GM18502 (cell line): ENCODE measurements at regions not wholly inside any gene's neighbourhood (a gene's known extent, or its start where the extent isn't known, plus 50 kb on each side); places are given as distances from the start of the nearest gene placed in this dataset.

ENCODE experiments used
- ATAC-seq: cut with Tn5 transposase; IDR thresholded peaks from one replicate; pipeline ENCODE4 v1.9.1; 2021; ENCODE audit warnings: mild to moderate bottlenecking; ENCODE audit not compliant: unreplicated experiment, poor library complexity

DNA sequence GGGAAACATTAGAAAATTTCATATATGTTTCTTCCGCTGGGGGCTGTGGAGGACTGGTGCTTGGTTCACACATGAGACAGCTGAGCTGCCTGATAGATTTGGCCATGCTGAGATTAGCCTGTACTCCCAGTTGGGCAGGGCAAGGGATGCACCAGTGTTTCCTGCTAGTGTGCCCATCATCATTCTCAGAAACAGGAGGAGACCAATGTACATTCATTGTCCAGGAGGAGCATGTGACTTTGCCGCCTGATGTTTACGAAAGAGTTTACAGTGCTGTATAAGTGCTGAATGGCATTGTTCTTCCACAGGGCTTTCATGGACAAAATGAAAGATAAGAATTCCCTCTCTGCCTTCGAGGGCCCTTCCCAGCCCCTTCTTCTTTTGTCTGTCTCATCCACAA, 311.1 kb upstream of the THBS1 start:
- no peak for ATAC-seq

DNA sequence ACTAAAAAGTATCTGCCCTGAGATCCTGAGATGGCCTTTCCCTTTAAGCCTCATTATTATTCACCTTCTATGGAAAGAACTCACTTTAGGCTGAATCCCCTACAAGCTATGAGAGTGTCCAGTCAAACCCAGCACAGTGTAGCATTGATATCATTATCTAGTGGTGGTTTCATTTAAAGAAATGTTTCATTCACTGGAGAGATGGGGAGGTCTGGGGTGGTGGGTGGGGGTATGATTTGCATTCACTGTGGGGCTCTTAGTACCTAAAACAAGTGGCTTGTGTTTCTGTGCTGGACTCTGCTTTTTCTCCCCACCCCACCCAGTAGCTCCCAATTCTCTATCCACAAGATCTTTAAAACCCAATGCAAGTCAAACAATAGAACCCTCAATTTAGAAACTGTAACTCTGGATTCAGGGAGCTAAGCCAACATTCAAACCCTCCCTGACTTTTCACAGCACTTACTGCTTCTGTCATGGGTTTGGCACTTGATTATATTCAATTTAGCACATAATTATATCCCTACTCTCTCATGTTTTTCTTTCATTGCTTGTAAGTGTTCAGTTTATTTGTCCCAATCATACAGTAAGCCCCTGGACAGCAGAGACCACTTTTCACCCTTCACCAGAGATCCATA, 310.5 kb upstream of the THBS1 start:
- no peak for ATAC-seq

DNA sequence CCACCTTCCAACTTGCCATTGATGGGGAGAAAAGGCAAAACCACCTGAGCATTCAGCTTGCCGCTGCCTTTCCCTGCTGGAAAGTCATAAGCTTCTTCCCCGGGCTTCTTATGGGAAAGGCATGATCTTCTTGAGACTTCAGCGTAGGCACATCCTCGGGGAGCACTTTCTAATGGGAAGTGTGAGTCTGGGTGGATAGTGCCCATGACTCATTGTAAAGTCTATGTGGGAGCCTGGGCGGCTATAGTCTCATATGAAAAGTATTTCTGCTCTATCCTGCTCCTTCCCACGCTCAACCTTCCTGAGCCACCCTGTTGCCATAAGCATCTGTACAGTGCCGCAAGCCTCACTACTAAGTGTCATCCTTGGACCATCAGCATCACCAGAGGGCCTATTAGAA, 309.9 kb upstream of the THBS1 start:
- ATAC-seq, result no peak

DNA sequence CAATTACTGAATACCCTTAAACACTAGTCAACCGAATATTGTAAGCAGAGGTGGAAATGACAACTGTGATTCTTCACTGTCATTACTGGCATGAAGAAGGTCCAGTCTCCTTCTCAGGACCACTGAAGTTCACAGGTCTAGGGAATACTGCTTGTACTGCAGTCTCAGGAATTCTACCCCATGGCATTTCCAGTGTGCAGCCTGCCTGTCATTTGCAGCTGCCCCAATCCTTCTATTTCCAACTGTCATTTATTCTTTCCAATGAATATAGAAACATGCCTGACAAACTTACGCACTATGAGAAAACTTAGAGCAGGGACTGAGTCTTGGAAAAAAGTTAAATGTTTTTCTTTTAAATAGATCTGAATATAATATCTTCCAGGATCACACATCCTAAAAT, 308.0 kb upstream of the THBS1 start:
- no peak for ATAC-seq

DNA sequence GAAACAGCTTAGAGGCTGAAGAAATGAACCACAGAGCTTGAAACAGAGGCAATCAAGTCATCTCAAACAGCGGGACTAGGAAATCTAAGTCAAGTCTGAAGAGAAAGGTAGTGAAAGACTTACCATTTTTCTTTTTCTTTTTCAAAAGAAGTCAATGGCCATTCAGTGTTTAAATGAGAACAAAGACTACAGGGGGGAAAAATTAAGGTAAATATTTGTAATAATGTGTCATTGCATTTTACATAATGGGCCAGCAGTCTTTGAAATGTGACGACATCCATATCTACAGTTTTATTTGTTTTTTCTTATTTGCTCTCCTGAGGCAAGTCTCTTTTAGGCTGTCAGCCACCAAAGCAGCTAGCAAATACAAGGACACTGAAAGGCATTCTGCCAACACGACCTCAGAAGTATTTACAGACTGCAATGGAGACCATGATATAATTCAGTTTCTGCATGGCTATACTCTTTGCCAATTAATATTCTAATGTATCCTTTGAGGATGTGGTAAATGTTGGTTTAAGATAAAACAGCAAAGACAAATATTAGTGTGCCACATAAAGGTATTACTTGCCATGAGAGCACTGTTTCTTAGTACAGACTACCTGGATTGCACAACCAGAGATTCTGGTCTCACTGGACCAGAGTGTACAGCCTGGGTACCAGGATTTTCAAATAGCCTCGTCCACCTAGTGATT, 307.0 kb upstream of the THBS1 start:
- ATAC-seq, result no peak

DNA sequence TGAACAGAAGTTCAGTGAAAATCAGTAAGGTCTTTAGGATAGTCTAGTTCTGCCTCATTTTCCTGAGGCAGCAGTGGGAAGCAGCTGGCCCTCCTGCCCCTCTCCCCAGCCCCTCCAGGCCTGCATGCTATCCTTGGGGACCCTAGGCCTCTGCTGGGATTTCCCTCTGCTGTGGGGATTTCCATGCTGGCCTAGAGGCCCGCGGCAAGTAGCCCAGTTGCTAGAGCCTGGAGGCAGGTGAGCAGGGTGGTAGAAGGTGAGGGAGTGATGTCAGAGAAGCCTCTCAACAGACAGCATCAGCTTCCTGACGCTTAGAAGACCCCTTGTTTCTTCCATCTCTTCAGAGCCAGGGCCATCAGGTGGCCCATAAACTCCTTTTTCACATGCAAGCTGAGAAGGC, 305.8 kb upstream of the THBS1 start:
- ATAC-seq, result no peak

DNA sequence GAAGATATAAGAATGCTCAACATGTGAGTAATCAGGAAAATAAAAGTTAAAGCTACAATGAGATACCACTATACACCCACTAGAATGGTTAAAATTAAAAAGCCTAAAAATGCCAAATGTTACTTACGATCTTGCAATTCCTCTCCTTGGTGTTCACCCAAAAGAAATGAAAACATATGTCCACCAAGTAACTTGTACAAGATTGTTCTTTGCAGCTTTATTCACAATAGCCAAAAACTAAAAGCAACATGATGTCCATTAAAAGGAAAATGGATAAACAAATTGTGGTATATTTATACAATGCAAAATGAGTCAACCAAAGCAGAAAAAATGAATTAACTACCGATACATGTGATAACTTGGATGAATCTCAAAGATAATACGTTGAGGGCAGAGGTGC, 301.6 kb upstream of the THBS1 start:
- ATAC-seq, result no peak

DNA sequence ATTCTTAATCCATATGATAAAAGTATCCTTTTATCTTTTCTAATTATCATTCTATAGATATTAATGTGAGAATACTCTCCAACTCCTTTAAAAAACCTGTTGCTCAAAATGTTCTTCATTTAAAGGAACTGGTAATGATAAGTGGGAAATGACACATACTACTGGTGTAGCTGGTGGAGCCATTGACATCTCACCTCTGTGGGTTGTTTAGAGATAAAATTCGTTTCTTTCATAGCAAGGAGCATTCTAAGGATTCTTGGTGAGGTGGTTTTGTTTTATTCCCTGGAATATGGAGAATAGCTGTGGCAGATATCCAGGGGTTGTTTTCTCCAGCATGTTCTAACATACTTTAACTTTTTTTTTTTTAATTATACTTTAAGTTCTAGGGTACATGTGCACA, 299.8 kb upstream of the THBS1 start:
- no peak for ATAC-seq

DNA sequence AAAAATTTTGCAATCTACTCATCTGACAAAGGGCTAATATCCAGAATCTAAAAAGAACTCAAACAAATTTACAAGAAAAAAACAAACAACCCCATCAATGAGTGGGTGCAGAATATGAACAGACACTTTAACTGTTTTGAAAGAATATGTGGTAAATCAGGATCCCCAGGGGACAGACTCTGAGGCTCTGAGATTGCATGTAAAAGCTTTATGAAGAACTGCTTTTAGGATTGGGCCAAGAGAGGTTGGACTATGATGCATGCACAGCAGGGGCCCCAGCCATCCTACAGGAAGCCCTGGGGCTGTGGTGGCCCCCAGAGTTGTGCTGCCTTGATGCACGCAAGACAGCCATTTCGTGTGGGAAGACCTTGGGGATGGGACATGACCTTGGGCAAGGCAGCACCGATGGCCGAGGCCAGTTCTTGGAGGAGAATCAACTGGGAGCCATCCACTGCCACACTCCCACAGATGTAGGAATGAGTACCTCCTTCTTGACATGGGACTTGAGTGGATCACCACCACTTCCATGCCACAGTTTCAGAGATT, 298.1 kb upstream of the THBS1 start:
- ATAC-seq, result no peak

DNA sequence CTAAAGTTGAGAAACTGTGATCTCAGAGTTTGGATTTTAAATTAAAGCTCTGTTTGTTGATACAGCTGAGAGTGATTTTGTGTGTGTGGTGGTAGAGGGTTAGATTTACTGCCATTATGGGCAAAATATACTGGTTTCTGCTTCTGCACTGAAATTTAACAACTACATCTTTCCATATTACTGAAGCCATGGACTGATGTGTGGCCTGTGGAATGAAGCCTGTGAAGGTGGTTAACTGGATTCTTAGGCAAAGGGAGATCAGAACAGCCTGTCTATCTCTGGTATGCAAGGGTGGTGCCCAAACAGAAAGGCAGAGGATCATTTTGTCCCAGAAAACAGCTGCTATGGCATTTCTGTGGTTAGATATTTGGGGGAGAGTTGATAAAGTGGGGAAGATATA, 297.3 kb upstream of the THBS1 start:
- ATAC-seq, result no peak

DNA sequence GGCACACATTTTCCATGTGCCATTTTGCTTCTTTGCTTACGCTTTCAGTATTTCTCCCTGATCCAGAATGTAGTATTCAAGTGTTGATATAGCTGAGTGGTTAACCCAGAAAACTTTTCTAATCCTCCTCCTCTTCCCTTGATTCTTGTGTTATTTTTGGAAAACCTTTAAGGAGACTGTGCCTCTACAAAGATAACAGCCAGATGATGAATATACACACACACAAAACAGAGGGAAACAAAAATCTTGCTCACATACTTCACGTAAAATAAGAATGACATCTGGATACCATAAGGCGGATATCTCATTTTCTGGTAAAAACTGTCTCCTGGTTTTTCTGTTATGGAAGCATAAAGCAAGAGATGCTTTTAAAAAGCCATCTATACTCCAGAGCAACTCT, 295.8 kb upstream of the THBS1 start:
- no peak for ATAC-seq

DNA sequence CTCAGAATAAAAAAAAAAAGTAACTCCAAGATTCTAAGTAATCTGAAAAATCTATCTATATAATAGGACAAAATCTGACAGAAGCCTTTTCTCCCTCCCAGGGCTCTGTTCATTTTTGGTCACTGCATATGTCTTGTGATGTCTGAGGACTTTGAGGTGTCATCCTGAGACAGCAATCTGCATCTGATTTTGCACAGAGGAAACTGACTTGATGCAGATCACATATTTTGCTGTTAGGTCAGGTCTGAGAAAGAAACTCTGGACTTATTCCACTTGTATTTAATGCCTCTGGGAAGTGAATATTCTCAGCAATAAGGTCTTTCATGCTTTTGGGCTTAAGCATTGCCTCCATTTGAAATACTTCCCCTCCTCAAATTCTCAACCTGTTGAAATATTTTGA, 295.2 kb upstream of the THBS1 start:
- no peak for ATAC-seq

DNA sequence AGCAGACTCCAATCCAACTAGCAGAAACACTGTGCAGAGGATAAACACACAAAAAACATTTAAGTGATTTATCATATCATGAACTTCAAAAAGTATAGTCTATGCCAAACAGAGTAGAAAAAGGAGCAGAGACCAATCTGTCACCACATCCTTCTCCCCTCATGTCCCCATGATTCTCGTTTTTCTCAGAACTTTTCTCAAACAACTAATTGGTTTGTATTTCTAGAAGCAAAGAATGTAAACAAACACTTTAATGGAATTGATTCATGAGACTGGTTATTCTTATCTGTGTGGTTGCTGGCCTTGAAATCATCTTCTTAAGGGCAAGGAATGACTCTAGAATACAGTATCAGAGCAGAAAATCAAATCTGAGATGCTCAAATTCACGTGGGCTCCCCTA, 294.2 kb upstream of the THBS1 start:
- ATAC-seq, result no peak

DNA sequence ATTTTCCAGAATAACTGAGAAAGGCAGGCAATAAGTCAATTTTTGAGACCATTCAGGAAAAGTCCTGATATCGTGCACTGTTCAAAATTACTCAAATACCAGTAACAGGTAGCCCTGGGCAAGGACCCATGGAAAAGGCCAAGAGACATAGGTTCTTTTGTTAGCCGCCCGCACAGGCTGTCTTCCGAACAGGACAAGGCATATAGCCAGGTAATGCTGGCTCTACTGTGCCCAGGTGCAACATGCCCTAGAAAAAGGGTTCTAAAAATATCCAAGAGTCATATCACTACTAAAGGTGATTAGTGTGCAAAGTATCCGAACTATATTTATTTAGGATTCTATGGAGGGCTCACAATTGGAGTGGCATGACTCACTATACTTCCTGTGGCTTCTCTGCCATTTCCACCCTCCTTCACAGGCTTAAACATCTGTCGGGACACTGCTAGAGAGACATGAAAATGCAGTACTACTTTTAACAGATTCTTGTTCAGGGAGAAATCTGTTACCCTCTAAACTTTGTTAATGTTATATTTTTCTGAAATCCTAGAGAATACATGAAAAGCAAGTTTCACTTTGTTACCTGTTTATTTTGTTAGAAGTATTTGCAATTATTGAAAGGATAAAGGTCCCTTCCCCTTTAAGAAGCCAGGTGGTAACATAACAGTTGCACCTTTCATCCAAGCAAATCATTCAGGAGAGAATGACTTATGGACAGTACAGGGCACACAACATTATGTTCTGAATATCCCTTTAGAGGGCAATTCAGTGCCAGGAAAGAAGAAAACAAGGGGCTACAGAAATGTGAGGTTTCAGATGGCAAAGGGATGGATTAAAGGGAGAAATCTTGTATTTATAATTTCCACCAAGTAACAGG, 293.3 kb upstream of the THBS1 start:
- no peak for ATAC-seq

DNA sequence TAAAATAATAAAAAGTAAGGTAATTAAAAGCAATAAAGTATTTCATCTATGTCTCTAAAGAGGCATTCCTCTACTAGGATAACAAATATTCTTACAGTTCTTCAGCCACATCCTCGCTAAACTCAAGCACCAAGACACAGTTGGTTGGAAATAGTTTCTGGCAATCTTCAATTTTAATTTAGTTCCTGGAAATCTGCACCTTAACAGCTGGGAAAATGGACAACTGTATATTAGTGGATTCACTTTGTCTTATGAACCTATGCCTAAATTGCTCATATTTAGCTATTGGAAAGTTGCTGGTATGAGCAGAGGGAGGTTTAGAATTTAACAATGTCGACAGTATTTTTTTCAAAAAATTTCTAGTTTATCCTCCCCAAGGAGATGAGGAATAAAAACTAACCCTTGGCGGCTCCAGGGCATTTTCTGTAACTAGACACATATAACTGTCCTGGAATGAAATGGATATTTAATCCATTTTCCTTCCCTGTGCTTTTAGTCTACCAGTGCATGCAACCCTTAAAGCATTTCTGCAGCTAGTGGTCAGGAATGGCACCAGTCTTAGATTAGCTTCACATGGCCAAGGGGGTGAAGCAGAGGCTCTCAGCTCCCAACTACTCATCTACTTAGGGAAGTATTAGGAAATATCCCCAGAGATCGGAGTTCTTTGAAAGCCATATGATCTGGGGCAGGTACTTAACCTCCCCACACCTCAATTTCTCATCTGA, 290.0 kb upstream of the THBS1 start:
- no peak for ATAC-seq

DNA sequence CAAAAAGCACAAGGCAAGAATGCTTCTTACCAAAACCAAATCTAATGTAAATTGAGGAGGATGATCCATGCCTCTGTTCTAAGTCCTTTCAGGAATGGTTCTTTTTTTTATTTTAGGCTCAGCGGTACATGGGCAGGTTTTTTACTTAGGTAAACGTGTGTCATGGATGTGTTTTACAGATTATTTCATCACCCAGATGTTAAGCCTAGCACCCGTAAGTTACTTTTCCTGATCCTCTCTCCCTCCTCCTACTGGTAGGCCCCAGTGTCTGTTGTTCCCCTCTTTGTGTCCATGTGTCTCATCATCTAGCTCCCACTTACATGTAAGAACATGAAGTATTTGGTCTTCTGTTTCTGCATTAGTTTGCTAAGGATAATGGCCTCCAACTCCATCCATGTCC, 289.2 kb upstream of the THBS1 start:
- ATAC-seq, result no peak

DNA sequence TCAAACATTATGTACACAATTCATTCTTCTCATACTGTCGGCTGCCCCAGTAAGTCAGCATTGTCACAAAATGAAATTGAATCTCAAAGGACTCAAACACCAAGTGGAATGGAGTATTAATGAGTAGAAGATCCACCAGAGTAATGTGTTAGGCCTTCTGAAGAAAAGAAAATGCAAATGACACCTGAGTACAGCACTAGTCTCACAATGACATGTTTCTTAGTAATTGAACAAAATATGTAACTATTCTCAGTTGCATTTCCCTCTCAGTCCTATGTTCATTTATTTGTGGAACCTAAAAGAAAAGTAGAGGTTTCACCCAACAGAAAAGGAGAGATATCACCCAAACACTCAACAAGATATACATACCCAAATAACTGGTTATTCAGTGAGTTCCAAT, 283.9 kb upstream of the THBS1 start:
- ATAC-seq, result peak; percentile 44

DNA sequence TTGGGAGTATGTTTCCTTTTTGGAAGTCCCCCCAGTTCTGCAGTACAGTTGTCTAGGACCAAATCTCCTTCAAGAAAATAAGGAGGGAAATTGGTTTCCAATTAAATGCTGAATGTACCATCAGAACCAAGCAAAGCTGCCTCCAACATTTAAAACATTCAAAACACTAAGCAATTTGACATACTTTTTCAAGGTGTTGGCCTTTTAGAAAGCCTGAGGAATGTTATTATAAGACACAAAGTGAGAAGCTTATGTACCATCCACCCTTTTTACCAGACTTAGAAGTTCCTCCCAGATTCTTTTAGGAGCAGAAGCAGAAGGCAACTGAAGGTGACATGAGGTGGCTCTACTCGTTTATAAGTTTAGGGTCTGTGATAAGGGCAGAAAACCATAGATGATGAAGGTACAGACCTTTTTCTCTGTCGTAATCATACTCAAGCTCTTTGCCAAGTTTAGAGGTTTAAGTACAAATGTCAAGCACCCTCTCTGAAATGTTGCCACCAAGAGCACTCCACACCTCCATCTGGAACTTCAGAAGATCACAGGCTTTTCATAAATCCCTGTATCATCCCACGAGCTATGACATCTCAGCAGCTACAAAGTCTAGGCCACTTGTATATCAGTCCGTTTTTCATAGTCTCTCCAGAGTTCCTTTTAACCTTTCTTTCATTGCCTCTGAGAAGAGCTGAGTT, 282.5 kb upstream of the THBS1 start:
- no peak for ATAC-seq

DNA sequence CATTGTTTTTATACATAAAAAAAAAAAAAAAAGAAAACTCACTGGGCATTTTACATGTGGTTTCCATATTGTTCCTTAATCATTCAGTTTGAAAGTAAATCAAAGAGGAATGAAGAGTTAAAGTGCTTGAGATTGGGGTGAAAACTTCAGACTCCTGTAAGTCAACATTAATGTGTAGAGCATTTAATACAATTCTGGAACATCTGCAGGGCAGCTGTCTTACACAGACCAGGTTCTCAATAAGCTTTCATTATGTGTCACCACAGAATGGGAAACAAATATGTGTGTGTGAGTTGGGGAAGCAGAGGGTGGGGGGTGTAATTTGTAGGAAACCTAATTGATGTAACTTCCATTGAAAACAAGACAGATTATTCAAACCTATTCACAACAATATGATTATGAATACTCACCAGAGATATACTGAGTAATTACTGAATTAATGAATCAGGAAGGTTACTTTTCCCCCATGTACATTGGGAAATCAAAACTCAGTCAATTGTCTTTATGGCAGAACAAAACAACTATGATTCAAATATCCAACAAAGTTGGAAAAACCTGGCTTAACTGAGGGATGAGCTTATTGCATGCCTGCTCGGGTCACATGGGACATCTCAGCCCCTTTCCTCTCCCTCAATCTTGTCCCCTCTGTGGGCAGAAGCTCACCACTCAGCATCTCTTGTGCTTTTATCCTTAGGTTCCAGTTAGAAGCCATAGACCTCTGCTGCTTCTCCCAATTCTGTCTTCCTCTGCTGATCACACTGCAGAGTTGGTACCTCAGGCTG, 281.2 kb upstream of the THBS1 start:
- ATAC-seq, result no peak
